GM13976 (cell line): ENCODE measurements at regions not wholly inside any gene's neighbourhood (a gene's known extent, or its start where the extent isn't known, plus 50 kb on each side); places are given as distances from the start of the nearest gene placed in this dataset.
A peak's percentile ranks its signal among the peaks of the same experiment; 100 is the strongest.

ENCODE experiments used
- DNase-seq: peaks from one replicate; pipeline ENCODE4 v3.0.0; 2012; ENCODE audit warnings: low spot score
- in situ Hi-C: fragments of 300-500 bp; cut with MboI; formaldehyde crosslinking; loops from one replicate; pipeline ENCODE4 v1.12.0; 2022; ENCODE audit warnings: low sequenced_read_pairs, mixed read lengths, inconsistent platforms; ENCODE audit not compliant: unreplicated experiment
- TF ChIP-seq, protein P1 (sequence below): IDR thresholded peaks from 2 replicates; pipeline ENCODE4 v1.5.1; 2012; ENCODE audit warnings: borderline replicate concordance, mild to moderate bottlenecking; ENCODE audit not compliant: insufficient read depth; ENCODE audit errors: extremely low read depth, missing control alignments, control extremely low read depth

DNA sequence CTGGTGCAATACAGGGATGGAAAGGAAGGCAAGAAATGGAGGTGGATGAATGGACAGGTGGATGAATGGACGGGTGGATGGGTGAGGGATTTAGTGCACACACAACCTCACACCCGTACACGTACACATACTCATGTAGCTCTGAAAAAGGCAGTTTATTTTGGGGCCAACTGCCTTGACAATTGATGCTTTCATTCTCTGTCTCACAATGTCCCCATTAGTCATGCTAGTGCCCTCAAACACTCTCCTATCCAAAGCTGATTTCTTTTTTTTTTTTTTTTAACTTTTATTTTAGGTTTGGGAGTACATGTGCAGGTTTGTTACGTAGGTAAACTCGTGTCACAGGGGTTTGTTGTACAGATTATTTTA is 495.0 kb downstream of the DMAC1 start:
- TF ChIP-seq, protein P1, sequence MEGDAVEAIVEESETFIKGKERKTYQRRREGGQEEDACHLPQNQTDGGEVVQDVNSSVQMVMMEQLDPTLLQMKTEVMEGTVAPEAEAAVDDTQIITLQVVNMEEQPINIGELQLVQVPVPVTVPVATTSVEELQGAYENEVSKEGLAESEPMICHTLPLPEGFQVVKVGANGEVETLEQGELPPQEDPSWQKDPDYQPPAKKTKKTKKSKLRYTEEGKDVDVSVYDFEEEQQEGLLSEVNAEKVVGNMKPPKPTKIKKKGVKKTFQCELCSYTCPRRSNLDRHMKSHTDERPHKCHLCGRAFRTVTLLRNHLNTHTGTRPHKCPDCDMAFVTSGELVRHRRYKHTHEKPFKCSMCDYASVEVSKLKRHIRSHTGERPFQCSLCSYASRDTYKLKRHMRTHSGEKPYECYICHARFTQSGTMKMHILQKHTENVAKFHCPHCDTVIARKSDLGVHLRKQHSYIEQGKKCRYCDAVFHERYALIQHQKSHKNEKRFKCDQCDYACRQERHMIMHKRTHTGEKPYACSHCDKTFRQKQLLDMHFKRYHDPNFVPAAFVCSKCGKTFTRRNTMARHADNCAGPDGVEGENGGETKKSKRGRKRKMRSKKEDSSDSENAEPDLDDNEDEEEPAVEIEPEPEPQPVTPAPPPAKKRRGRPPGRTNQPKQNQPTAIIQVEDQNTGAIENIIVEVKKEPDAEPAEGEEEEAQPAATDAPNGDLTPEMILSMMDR, result no peak
- DNase-seq, result no peak
- in situ Hi-C loops, result no loop called here

DNA sequence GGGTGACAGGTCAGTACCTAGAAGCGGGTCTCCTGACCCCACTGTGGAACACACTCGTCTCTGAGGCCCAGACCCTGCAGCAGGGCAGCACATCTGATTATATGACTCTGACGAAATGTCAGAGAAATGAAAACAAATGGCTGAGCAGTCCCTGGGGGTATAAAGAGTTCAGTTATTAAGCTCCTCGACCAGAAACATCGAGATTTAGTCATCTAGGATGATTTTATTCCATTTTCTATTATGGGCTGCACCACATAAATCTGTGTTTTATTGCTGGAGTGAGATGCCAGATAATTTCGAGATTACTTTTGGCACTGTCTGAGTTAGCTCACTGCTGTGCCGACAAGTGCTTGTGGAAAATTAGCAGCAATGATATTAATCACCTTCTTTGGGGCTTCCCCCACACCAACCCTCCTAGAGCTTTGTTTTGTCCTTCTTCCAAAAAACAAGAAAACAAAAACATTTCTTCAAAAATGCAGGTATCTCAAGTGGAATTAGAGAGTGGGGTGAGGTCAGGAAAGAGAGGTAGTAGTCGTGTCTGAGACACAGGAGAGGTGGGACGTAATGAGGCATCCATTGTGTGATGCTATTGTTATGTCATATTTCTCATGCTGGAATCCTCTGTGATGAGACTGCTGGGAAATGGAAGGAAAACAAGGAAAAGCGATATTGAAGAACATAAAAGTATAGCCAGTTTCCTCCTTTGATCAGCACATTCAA is 495.5 kb downstream of the DMAC1 start:
- in situ Hi-C loops, result no loop called here

DNA sequence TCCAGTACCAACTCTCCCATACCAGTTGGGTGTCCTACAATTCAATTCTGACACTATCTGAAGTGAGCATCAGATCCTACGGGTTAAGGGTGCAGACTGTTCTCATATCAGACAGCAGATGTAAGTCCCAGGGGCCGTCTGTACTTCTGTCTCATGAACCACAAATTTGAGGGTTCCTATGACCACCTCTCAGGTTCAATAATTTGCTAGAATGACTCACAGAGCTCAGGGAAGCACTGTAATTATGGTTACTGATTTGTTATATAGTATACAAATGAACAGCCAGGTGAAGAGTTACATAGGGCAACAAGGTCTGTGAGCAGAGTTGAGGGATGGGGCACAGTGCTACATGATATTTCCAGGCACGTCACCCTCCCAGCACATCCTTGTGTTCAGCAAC is 499.1 kb downstream of the DMAC1 start:
- in situ Hi-C loops, result no loop called here
- TF ChIP-seq, protein P1, result no peak

More for the DNA sequence above, 495.5 kb downstream of the DMAC1 start:
- TF ChIP-seq, protein P1, result no peak
- no peak for DNase-seq

DNA sequence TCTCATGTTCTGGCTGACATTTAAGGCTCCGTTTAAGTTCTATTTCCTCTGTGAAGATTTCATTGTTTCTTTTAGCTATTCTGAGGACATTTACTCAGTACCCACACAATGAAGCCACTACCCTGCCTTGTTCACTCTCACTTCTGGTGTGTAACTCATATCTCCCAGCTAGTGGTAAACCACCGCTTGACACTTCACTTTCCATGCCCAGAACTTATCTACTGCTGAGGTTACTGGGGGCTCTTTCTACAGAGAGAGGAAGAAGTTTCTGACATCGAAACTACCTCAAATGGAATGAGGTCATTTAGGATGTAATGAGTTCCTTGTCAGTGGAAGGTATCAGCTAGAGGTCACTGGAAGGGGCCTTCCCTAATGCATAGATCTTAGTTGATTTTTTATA is 501.5 kb downstream of the DMAC1 start:
- in situ Hi-C loops, result no loop called here
- DNase-seq, result peak; percentile 67
- TF ChIP-seq, protein P1, result no peak

More for the DNA sequence above, 499.1 kb downstream of the DMAC1 start:
- DNase-seq, result no peak

DNA sequence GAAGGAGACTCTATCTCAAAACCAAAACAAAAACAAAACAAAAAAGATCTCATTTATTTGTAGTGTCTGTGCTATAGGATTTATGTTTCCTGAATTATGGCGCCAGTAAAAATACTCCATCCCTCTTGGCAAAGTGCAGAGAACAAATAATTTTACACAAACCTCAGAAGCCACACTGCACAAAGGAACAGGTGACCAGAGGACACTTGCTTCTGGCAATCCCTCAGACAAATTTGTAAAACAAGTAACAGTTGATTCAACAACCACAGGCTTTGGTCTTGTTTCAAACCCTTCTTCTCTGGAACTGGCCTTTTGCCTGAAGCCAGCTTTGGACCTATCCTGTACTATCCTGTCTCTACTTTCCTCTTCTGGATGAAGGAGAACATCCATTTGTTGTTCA is 502.1 kb downstream of the DMAC1 start:
- DNase-seq, result no peak
- in situ Hi-C loops, result no loop called here

DNA sequence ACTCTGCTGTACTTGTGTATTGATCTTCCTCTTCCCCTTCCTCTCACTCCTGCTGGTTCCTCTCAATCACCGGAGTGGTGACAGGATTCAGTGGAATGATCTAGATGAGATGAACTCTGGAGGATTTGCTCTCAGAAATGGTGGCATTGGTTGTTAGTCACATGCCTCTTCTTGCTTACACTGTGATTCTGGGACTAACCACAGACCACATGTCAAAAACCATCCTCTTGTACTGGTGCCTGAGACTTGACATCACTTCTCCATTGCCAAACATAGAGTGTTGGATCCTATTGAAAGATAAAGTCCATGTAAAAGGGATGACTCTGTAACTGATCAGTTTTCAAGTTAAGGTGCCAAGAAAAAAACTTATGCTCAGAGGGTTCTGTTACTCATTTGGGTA is 506.5 kb downstream of the DMAC1 start:
- TF ChIP-seq, protein P1, result no peak
- in situ Hi-C loops, result no loop called here
- no peak for DNase-seq

More for the DNA sequence above, 502.1 kb downstream of the DMAC1 start:
- TF ChIP-seq, protein P1, result no peak

DNA sequence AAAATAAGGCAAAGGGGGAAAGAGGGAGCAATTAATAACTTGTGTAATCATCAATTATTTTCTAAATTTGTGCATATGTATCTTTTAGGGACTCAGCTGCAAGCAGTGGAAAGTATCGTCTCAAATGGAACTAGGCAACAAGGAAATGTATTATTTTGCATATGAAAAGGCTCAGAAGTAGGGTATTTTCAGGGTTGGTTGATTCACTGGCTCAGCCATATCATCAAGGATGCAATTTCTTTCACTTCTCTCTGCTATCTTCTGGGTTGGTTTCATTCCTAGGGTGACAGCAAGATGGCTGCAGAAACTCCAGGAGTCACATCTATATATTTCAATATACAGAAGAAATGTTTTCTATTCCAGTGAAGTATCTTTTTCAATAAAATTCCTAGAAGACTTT is 509.8 kb downstream of the DMAC1 start:
- TF ChIP-seq, protein P1, result no peak
- peak; percentile 24 for DNase-seq
- in situ Hi-C loops, result loop anchor here (10.0 kb wide), 1 partner anchor 65 kb away; no protein-coding TSS in a partner anchor
